ENCODE measurements at regions not wholly inside any gene's neighbourhood (a gene's known extent, or its start where the extent isn't known, plus 50 kb on each side); places are given as distances from the start of the nearest gene placed in this dataset.

- TF ChIP-seq POLR2AphosphoS5 (IDR thresholded peaks at IDR 0.05; ENCODE audit: borderline replicate concordance, low read depth, low read length), result no peak
- no peak for TF ChIP-seq EZH2 (IDR thresholded peaks at IDR 0.05)
Measured at GRCh38 chr5:35518104-35518503, 99.6 kb upstream of the SPEF2 start.
